WTC11 (cell line): ENCODE measurements at regions not wholly inside any gene's neighbourhood (a gene's known extent, or its start where the extent isn't known, plus 50 kb on each side); places are given as distances from the start of the nearest gene placed in this dataset.

Experiments used
- CREB1 ChIP-seq: sonication (generic); formaldehyde crosslinking; IDR thresholded peaks from 2 replicates; pipeline ENCODE4 v1.8.0; 2023; ENCODE audit warnings: mild to moderate bottlenecking, missing genetic modification reagents
- FOXK1 ChIP-seq: sonication (generic); formaldehyde crosslinking; IDR thresholded peaks from 2 replicates; pipeline ENCODE4 v1.8.0; 2022; ENCODE audit warnings: mild to moderate bottlenecking, moderate library complexity, missing genetic modification reagents
- KAT7 ChIP-seq: sonication (generic); formaldehyde crosslinking; IDR thresholded peaks from 2 replicates; pipeline ENCODE4 v1.8.1; 2023; ENCODE audit warnings: missing genetic modification reagents, mild to moderate bottlenecking, borderline replicate concordance
- NFYB ChIP-seq: sonication (generic); formaldehyde crosslinking; conservative IDR thresholded peaks from 2 replicates; pipeline ENCODE4 v1.8.0; 2022; ENCODE audit warnings: low read depth, missing genetic modification reagents
- SP1 ChIP-seq: sonication (generic); formaldehyde crosslinking; conservative IDR thresholded peaks from 2 replicates; pipeline ENCODE4 v1.8.1; 2022; ENCODE audit warnings: missing genetic modification reagents
- ZNF232 ChIP-seq: sonication (generic); formaldehyde crosslinking; IDR thresholded peaks from 2 replicates; pipeline ENCODE4 v1.8.0; 2022; ENCODE audit warnings: mild to moderate bottlenecking, missing genetic modification reagents
- ZNF317 ChIP-seq: sonication (generic); formaldehyde crosslinking; IDR thresholded peaks from 2 replicates; pipeline ENCODE4 v1.8.1; 2023; ENCODE audit warnings: low read depth, mild to moderate bottlenecking, moderate library complexity, missing genetic modification reagents, borderline replicate concordance
- TF ChIP-seq, protein P1 (sequence below): sonication (generic); formaldehyde crosslinking; IDR thresholded peaks from 2 replicates; pipeline ENCODE4 v1.8.1; 2023; ENCODE audit warnings: mild to moderate bottlenecking, missing genetic modification reagents, borderline replicate concordance
- TF ChIP-seq, protein P2 (sequence below): sonication (generic); formaldehyde crosslinking; IDR thresholded peaks from 2 replicates; pipeline ENCODE4 v1.8.1; 2022; ENCODE audit warnings: mild to moderate bottlenecking, moderate library complexity, missing genetic modification reagents
- TF ChIP-seq, protein P3 (sequence below): fragments of 200-600 bp; IDR thresholded peaks from 2 replicates; pipeline ENCODE4 v1.8.0; 2022; ENCODE audit warnings: antibody characterized with exemption
- TF ChIP-seq, protein P4 (sequence below): sonication (generic); formaldehyde crosslinking; IDR thresholded peaks from 2 replicates; pipeline ENCODE4 v1.8.1; 2023; ENCODE audit warnings: mild to moderate bottlenecking, missing genetic modification reagents
- TF ChIP-seq, protein P5 (sequence below): sonication (generic); formaldehyde crosslinking; conservative IDR thresholded peaks from 2 replicates; pipeline ENCODE4 v1.8.1; 2023; ENCODE audit warnings: mild to moderate bottlenecking, low read depth, missing genetic modification reagents, moderate library complexity
- TF ChIP-seq, protein P6 (sequence below): sonication (generic); formaldehyde crosslinking; IDR thresholded peaks from 2 replicates; pipeline ENCODE4 v1.8.0; 2022; ENCODE audit warnings: mild to moderate bottlenecking, missing genetic modification reagents
- TF ChIP-seq, protein P7 (sequence below): fragments of 250-450 bp; sonication (Bioruptor Pico); IDR thresholded peaks from 2 replicates; pipeline ENCODE4 v1.9.0; 2021; ENCODE audit warnings: mild to moderate bottlenecking, borderline replicate concordance

DNA sequence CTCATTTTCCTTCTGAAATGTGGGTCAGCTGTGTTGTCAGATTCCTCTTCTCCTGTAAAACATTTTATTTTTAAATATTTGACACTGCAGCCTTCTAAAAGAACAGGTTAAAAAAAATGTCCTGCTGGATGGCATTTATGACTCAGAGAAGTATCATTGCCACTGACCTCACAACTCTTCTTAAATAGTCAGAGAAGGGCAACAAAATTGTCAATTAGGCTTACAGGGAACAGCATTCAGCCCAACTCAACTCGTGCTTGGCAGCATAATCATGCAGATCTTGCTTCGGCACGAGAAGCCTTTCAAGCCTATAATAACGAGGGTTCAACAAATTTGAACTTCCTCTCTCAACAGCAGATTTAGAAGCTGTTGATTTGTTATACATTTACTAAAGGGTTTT, 296.7 kb upstream of the DACH1 start:
- TF ChIP-seq, protein P1, sequence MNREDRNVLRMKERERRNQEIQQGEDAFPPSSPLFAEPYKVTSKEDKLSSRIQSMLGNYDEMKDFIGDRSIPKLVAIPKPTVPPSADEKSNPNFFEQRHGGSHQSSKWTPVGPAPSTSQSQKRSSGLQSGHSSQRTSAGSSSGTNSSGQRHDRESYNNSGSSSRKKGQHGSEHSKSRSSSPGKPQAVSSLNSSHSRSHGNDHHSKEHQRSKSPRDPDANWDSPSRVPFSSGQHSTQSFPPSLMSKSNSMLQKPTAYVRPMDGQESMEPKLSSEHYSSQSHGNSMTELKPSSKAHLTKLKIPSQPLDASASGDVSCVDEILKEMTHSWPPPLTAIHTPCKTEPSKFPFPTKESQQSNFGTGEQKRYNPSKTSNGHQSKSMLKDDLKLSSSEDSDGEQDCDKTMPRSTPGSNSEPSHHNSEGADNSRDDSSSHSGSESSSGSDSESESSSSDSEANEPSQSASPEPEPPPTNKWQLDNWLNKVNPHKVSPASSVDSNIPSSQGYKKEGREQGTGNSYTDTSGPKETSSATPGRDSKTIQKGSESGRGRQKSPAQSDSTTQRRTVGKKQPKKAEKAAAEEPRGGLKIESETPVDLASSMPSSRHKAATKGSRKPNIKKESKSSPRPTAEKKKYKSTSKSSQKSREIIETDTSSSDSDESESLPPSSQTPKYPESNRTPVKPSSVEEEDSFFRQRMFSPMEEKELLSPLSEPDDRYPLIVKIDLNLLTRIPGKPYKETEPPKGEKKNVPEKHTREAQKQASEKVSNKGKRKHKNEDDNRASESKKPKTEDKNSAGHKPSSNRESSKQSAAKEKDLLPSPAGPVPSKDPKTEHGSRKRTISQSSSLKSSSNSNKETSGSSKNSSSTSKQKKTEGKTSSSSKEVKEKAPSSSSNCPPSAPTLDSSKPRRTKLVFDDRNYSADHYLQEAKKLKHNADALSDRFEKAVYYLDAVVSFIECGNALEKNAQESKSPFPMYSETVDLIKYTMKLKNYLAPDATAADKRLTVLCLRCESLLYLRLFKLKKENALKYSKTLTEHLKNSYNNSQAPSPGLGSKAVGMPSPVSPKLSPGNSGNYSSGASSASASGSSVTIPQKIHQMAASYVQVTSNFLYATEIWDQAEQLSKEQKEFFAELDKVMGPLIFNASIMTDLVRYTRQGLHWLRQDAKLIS: no peak
- TF ChIP-seq ZNF232 (CRISPR knock-in tag): no peak
- TF ChIP-seq, protein P2, sequence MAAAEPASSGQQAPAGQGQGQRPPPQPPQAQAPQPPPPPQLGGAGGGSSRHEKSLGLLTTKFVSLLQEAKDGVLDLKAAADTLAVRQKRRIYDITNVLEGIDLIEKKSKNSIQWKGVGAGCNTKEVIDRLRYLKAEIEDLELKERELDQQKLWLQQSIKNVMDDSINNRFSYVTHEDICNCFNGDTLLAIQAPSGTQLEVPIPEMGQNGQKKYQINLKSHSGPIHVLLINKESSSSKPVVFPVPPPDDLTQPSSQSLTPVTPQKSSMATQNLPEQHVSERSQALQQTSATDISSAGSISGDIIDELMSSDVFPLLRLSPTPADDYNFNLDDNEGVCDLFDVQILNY (CRISPR knock-in tag): no peak
- TF ChIP-seq, protein P3, sequence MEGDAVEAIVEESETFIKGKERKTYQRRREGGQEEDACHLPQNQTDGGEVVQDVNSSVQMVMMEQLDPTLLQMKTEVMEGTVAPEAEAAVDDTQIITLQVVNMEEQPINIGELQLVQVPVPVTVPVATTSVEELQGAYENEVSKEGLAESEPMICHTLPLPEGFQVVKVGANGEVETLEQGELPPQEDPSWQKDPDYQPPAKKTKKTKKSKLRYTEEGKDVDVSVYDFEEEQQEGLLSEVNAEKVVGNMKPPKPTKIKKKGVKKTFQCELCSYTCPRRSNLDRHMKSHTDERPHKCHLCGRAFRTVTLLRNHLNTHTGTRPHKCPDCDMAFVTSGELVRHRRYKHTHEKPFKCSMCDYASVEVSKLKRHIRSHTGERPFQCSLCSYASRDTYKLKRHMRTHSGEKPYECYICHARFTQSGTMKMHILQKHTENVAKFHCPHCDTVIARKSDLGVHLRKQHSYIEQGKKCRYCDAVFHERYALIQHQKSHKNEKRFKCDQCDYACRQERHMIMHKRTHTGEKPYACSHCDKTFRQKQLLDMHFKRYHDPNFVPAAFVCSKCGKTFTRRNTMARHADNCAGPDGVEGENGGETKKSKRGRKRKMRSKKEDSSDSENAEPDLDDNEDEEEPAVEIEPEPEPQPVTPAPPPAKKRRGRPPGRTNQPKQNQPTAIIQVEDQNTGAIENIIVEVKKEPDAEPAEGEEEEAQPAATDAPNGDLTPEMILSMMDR: no peak
- TF ChIP-seq ZNF317 (CRISPR knock-in tag): no peak
- no peak for TF ChIP-seq NFYB
- TF ChIP-seq SP1 (CRISPR knock-in tag): no peak
- TF ChIP-seq, protein P4, sequence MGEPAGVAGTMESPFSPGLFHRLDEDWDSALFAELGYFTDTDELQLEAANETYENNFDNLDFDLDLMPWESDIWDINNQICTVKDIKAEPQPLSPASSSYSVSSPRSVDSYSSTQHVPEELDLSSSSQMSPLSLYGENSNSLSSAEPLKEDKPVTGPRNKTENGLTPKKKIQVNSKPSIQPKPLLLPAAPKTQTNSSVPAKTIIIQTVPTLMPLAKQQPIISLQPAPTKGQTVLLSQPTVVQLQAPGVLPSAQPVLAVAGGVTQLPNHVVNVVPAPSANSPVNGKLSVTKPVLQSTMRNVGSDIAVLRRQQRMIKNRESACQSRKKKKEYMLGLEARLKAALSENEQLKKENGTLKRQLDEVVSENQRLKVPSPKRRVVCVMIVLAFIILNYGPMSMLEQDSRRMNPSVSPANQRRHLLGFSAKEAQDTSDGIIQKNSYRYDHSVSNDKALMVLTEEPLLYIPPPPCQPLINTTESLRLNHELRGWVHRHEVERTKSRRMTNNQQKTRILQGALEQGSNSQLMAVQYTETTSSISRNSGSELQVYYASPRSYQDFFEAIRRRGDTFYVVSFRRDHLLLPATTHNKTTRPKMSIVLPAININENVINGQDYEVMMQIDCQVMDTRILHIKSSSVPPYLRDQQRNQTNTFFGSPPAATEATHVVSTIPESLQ (CRISPR knock-in tag): no peak
- TF ChIP-seq, protein P5, sequence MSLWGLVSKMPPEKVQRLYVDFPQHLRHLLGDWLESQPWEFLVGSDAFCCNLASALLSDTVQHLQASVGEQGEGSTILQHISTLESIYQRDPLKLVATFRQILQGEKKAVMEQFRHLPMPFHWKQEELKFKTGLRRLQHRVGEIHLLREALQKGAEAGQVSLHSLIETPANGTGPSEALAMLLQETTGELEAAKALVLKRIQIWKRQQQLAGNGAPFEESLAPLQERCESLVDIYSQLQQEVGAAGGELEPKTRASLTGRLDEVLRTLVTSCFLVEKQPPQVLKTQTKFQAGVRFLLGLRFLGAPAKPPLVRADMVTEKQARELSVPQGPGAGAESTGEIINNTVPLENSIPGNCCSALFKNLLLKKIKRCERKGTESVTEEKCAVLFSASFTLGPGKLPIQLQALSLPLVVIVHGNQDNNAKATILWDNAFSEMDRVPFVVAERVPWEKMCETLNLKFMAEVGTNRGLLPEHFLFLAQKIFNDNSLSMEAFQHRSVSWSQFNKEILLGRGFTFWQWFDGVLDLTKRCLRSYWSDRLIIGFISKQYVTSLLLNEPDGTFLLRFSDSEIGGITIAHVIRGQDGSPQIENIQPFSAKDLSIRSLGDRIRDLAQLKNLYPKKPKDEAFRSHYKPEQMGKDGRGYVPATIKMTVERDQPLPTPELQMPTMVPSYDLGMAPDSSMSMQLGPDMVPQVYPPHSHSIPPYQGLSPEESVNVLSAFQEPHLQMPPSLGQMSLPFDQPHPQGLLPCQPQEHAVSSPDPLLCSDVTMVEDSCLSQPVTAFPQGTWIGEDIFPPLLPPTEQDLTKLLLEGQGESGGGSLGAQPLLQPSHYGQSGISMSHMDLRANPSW: no peak
- TF ChIP-seq KAT7 (CRISPR knock-in tag): no peak
- TF ChIP-seq, protein P6, sequence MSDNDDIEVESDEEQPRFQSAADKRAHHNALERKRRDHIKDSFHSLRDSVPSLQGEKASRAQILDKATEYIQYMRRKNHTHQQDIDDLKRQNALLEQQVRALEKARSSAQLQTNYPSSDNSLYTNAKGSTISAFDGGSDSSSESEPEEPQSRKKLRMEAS (CRISPR knock-in tag): no peak
- TF ChIP-seq CREB1 (CRISPR knock-in tag): no peak
- TF ChIP-seq FOXK1 (CRISPR knock-in tag): no peak
- TF ChIP-seq, protein P7, sequence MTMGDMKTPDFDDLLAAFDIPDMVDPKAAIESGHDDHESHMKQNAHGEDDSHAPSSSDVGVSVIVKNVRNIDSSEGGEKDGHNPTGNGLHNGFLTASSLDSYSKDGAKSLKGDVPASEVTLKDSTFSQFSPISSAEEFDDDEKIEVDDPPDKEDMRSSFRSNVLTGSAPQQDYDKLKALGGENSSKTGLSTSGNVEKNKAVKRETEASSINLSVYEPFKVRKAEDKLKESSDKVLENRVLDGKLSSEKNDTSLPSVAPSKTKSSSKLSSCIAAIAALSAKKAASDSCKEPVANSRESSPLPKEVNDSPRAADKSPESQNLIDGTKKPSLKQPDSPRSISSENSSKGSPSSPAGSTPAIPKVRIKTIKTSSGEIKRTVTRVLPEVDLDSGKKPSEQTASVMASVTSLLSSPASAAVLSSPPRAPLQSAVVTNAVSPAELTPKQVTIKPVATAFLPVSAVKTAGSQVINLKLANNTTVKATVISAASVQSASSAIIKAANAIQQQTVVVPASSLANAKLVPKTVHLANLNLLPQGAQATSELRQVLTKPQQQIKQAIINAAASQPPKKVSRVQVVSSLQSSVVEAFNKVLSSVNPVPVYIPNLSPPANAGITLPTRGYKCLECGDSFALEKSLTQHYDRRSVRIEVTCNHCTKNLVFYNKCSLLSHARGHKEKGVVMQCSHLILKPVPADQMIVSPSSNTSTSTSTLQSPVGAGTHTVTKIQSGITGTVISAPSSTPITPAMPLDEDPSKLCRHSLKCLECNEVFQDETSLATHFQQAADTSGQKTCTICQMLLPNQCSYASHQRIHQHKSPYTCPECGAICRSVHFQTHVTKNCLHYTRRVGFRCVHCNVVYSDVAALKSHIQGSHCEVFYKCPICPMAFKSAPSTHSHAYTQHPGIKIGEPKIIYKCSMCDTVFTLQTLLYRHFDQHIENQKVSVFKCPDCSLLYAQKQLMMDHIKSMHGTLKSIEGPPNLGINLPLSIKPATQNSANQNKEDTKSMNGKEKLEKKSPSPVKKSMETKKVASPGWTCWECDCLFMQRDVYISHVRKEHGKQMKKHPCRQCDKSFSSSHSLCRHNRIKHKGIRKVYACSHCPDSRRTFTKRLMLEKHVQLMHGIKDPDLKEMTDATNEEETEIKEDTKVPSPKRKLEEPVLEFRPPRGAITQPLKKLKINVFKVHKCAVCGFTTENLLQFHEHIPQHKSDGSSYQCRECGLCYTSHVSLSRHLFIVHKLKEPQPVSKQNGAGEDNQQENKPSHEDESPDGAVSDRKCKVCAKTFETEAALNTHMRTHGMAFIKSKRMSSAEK (CRISPR knock-in tag): no peak
